HG03558 (cell line): ENCODE measurements at regions not wholly inside any gene's neighbourhood (a gene's known extent, or its start where the extent isn't known, plus 50 kb on each side); places are given as distances from the start of the nearest gene placed in this dataset.
A peak's percentile ranks its signal among the peaks of the same experiment; 100 is the strongest.
"Not testable (repeated sequence)": the region's sequence is repeated elsewhere in the genome, so short reads cannot be mapped to it uniquely, and the experiment has no call there.

ENCODE experiments used
- ATAC-seq: cut with Tn5 transposase; IDR thresholded peaks from one replicate; pipeline ENCODE4 v1.9.1; 2021; ENCODE audit warnings: moderate number of reproducible peaks; ENCODE audit not compliant: unreplicated experiment; ENCODE audit errors: extremely low read depth

DNA sequence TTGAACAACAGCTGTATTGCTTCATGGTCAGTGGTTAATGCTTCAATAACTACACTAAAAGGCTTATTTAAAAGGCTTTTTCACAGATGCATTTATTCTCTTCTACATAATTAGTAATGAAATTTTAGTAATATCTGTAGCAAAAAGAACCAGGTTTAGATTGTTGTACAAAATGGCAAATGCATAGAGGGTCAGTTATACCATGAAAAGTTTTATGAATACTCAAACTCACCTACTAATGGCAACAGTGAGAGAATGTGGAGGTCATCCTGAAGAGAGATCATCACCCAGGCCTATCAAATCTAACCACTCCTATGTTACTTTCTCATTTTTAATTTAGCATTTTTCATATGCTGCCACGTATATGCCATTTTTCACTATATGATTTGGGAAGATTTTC, 444.3 kb upstream of the CDH9 start:
- no peak for ATAC-seq

DNA sequence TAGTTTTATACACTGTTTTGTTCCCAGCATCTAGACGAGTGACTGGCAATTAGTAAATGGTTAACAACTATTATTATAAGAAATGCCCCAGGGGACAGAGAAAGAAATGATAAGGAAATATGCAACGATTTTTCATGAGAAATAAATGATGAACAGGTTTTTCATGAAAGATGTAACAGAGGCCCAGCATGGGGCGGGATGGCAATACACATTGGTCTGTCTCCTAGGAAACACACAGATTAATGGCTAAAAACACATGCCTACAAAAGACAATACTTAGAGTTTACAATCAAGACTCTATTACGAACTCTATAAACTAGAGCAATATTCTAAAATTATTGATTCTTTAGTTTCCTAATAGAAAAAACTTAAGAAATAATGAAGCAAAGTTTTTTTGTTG, 441.5 kb upstream of the CDH9 start:
- ATAC-seq, result no peak

DNA sequence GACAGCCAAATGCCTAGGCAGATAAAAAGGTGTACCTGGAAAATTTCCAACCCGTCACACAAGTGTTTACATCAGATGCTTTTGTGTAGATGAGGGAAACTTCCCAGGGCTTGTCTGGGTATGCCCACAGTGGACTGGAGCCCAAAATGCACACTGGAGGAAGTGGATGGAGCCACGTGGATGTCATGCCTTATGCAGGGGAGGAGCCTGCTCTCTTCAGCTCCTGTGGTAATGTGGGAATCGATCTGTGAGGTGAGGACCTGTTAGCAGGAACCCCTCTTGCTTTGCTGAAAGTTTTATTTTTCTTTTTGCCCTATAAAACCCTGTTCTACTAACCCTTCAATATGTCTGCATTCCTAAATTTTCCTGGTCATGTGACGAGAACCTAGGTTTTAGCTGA, 439.2 kb upstream of the CDH9 start:
- ATAC-seq, result no peak

DNA sequence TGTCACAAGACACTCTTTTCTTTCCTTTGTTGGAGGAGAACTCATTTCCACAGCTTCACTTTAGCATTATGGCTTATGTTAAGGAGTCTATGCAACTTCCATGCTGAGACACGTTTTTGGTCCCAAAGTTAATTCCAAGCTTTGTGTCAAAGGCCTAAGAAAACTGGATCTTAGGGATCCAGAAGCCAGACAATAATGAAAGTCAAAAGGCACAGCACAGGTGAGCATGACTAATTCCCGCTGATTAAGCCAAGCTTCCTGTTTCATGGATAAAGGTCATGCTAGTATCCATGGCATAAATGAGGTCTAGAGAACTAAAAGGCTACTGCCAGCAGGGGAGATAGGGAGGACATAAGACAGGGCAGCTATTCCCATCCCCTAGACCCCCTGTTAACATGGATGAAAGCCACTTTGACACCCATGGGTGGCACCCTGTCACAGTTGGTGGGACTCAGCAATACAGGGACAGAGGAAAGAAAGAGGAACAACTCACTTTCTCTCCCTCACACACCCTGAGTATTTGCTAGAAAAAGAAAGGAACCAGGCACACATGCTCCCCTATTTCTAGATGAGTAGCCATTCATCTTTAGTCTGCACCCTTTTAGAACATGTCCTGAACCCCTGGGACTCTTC, 438.1 kb upstream of the CDH9 start:
- no peak for ATAC-seq

DNA sequence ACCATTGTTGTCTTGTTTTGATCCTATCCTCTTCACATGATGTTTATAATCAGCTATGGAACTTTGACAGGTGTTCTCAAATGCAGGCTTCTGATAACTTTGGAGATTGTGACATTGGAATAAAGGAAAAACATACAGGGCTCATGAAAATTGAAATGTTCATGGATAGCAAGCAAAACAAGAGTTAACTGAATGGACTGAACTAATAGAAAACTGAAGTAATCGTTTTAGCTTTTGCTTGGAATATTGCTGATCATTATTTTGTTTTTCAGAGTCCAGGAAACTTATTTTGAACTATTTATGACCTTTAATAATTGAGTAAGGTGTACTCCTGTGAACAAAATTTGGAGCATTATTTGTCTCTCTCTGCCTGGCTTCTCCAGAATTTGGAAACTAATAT, 436.7 kb upstream of the CDH9 start:
- ATAC-seq, result no peak

DNA sequence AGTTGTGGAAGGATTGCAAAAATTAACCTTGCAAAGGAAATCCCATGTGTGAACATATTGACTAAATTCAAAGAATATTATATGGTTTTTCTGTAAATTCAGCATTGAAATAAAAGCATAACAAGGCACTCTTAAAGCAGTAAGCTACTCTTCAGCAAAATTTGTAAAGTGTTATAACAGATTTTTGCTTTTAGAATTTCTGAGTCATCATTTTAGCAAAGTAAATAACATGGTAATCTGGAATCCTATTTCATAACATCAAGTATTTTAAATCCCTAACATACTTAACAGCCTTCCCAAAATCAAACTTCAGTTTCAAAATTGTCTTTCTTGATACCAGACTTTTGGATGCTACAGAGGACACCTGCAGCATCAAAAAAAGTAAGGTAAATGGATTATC, 436.0 kb upstream of the CDH9 start:
- ATAC-seq, result no peak

DNA sequence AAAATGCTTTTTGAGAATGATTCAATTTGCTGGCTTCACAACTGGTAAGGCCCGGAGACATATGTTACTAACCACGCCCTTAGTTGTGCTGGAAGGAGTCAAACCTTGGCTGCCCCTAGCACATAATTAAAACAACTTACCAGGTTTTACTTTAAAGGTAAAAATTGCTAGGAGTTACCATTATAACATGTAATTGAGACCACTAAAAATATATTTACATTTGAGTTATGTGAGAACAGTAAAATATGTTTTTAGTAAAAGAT, 435.6 kb upstream of the CDH9 start:
- ATAC-seq, result no peak

DNA sequence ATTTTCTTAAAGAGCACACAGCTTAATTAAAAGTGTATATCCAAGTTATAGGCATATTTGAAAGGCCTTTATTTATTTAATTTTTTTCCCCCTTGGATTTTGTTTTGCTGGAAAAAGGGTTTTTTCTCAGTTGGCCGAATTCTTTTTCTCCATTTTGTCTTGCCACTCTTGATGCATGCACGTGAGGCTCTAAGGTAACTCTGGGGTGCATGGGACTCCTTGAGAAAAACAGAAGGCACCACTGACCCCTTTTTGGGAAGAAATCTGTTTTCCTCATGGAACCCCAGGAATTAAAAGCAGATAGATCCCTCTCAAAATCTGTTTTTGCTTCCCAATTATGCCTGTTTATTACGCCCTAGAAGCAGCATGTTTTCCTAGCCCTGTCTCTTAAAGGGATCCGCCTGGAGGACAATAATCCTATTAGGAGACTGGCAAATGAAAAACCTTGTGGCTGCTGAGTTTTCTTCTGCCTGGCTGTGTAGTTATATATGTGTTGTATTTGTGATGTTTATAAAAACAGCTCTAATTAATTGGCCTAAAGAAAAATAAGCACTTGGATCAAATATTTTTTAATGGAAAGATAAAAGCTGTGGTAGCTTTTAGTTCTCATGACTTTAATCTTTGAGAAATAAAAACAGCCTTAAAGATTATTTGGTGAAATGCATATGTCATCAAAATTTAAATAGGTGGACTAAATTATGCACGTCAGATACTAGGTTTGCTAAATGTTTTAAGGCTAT, 435.1 kb upstream of the CDH9 start:
- no peak for ATAC-seq

DNA sequence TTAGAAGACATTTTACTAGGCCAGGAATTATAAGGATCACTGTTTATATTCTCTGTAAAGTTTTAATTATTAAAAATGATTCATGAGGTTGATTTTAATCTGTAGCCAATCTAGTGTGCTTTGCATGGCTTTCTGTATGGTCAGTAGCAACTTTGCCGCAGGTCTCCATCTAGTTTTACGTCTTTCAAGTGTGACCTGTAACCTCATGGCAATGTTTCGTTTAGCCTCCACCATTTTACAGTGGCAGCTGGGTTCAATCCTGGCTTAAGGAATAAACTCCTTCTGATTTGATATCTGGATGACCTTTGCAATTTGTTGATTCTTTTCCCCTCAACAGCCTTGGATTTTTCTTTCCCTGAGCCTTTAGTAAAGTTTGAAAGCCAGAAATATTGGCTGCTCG, 434.5 kb upstream of the CDH9 start:
- no peak for ATAC-seq

DNA sequence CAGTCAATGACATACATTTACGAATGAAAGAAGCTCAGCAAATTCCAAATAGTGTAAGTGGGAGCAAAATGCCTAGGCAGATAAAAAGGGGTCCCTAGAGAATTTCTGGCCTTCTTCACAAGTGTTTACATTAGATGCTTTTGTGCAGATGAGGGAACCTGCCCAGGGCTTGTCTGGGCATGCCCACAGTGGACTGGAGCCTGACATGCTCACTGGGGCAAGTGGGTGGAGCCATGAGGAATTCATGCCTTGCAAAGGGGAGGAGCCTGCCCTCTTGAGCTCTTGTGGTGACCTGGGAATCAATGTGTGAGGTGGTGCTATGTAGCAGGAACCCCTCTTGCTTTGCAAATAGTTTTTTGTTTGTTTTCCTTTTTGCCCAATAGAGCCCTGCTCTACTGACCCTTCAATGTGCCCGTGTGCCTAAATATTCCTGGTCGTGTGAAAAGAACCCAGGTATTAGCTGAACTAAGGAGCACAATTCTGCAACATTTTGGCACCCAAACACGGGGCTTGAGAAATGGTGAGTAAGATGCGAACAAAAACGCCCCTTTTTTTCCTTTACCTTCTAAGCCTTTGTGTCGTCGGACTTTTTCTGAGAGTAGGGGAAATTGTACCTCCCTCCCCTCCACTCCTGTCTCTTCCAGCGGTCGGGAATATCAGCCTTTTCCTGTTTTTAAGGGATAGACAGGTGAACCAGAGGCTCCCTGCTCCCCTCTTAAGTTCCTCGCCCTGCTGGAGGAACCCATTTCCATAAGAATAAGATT, 433.8 kb upstream of the CDH9 start:
- peak; percentile 83 for ATAC-seq

DNA sequence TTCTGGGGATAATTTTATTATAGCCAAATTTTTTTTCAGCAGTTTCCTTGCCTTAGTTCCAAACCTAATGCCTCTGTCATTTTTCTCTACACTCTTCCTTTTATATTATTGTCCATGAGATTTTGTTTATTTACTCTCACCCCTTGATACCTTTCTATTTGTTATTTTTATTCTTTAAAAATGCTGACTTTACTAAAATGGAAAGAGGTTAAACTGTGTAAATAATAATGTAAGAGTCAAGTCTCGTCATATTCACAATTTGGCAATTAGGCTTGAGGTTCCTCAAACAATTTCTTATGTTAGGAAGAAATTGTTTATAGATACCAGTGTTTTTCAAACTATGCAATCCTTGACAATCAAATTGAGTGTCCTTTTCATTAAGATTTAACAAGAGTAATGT, 428.6 kb upstream of the CDH9 start:
- ATAC-seq, result no peak

DNA sequence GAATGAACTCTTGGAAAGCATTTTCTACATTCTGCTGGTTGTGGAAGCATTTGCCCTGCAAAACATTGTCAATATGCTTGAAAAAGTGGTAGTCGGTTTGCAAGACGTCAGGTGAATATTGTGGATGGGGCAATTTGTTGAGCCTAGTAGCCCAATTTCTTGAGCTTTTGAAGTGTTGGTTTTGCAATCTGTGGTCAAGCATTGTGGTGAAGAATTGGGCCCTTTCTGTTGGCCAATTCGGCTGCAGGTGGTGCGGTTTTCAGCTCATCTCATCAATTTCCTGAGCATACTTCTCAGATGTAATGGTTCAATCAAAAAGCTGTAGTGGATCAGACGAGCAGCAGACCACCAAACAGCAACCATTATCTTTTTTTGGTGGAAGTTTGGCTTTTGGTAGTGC, 426.8 kb upstream of the CDH9 start:
- no peak for ATAC-seq

DNA sequence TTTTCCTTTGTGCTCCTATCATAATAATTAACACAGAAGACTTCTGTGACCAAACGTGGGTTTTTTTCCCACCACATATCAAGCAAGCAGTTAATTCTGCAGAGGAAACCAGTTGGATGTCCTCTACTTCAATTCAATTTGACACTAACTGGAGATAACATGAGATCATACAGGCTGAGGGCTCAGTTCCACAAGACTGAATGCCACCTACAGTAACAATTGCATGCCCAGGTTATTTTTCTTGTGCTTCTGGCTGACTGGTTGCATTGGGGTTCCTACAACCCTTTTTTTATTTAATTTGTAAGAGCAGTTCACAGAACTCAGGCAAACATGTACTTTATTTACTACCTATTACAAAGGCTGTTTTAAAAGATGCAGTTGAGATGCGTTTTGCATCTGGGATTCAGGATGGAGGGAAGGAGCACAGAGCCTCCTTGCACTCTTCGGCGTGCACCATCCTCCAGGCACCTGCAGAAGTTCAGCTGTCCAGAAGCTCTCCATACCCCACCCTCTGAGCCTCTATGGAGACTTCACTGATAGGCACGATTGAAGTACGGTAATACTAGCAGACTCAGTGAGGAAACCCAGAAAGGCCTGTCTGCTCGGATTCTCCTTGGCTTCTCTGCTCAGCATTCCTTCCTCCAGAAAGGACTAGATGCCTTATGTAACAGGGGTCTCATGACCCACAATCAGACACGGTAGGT, 425.2 kb upstream of the CDH9 start:
- ATAC-seq, result no peak

DNA sequence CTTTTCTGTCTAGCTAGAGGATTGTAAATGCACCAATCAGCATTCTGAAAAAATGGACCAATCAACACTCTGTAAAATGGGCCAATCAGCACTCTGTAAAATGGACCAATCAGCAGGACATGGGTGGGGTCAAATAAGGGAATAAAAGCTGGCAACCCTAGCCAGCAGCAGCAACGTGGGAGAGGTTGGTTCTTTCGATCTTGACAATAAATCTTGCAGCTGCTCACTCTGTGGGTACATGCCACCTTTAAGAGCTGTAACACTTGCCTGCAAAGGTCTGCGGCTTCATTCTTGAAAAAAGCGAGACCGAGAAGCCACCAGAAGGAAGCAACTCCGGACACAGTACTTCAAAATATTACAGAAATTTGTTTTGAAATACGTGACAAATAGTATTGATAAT, 424.6 kb upstream of the CDH9 start:
- ATAC-seq, result no peak

DNA sequence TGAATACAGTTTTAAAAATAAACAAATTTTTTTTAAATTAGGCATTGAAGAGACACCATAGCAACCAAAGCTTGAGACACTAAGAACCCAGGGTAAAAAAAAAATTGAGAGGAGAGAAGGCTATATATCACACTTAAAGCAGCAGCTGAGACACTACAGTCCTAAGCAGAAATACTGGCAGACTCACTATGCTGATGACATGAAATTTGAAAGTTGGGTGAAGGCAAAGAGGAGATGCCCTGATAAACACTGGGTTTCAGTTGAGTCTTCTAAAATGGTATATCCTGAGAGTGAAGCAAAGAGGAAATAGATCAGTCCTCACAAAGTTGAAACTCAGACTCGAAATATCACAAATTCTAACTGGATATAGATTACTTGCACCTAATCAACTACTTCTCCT, 419.9 kb upstream of the CDH9 start:
- ATAC-seq, result no peak

DNA sequence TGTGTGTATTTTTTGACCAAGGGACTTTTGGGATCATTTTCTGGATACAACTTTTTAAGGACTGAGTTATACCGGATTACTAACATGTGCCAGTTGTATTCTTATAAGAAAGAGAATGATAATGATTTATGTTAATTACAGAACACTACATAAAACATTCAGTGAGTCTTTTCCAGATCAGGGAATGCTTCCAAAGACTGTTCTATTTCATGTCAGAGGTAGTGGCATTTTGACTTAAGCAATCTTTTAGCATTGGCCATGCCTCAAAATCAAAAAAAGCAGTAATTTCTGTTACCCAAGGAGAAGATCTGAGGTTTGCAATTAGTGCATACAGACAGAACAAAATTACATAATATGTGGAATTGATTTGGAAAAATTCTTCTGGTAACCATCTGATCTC, 413.0 kb upstream of the CDH9 start:
- no peak for ATAC-seq

DNA sequence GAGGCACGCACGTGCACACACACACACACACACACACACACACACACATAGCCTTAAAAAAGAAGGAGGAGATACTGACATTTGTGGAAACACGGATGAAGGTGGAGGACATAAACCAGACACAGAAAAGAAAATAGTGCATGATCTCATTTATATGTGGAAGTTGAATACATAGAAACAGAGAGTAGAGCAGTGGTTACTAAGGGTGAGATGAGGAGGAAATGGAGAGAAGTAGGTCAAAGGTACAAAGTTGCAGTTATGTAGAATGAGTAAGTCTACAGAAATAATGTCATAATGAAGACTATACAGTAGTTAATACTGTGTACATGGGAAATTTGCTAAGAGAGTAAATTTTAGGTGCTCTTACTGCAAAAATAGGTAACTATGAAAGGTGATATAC, 412.2 kb upstream of the CDH9 start:
- no peak for ATAC-seq

DNA sequence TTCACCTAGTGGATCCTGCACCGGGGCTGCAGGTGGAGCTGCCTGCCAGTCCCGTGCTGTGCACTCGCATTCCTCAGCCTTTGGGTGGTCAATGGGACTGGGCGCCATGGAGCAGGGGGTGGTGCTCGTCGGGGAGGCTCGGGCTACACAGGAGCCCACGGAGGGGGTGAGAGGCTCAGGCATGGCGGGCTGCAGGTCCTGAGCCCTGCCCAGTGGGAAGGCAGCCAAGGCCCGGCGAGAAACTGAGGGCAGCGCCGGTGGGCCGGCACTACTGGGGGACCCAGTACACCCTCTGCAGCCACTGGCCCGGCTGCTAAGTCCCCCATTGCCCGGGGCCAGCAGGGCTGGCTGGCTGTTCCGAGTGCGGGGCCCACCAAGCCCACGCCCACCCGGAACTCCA, 401.0 kb upstream of the CDH9 start:
- ATAC-seq, result not testable (repeated sequence)

DNA sequence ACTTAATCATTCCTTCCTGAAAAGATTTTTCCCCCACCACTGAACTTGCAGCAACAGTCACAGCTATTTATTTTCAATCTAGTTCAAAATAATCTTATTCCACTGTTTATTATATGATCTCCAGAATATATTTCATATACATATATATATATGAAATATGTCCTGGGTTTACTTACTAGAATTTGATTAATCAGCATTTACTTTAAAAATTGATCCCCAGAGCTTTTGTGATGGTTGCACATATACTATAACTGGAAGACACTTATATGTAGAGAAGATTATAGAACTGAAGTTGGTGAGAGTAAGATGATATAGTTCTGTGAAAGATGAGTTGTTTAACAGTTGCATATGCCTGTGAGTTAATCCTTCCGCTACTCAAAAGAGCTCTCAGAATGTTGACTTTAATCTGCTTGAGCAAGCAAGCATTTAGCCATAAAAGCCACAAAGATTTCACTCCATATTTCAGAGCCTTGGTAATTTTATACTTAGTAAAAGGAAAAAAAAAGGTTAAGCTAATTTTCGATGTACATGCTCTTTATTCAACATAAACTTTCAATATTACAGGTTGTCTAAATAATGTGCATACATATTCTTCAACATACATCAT, 399.3 kb upstream of the CDH9 start:
- ATAC-seq, result no peak

DNA sequence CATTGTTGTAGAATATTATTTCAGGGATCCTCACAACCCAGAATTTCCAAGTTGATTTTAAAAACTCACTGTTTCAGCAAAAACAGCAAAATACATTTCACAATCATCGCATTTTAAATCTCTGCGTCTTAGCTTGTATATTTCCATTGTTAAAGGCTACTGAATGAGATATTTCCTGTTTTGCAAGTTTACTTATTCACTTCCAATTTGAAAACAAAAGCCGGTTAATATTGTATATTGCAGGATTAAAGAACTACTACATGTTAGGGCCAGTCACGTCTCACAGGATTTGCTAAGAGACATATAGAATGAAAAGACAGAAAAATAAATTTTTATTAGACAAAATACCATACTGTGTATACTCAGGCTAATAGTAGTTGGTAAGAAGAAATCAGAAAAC, 395.9 kb upstream of the CDH9 start:
- ATAC-seq, result no peak

DNA sequence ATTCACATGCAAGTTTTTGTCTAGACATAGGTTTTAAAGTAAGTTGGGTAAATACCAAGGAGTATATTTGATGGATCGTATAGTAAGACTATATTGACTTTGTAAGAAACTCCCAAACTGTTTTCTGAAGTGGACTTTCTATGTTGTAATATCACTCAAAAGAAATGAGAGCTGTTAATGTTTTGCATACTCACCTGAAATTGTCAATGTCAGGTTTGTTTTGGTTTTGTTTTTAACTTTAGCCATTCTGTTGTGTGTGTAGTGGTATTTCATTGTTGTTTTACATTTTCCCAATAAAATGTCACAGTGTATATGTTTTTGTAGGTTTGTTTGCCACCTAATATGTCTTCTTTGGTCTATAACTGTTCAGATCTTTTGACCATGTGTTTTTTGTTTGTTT, 375.7 kb upstream of the CDH9 start:
- ATAC-seq, result no peak
